ENCODE measurements at regions not wholly inside any gene's neighbourhood (a gene's known extent, or its start where the extent isn't known, plus 50 kb on each side); places are given as distances from the start of the nearest gene placed in this dataset.

DNA sequence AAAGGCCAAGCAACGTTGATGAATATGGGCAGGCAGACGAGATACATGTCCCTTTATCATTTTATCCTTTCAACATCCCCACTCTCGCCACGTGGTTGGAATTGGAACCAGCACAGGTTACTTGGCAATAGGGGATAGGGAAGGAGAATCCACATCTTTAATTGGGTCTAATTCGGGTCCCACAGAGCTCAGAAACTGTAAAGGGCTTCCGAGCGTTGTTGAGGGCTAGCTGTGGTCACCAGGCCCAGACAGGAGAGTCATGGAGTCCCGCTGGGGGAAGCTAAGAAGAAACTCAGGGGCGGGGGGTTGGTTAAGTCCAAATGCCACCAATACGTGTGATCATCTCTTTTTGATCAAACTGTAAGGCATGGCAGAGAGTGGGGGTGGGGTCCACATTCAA, 271.3 kb upstream of the ZFHX3 start:
- in situ Hi-C loops (cut with HindIII; ENCODE audit: low pct_ligation_motif_present, low sequenced_read_pairs): no loop called here
- Histone ChIP-seq H3K27me3 (replicated peaks) (no peaks in the 10 kb centered on the region), H3K27ac (no peak overlapping the region), H3K36me3 (replicated peaks) (no peaks in the 10 kb centered on the region), H3K4me3 (ENCODE audit: low read depth, low read length) (no peak overlapping the region)
- no peak for DNase-seq
- TF ChIP-seq, protein P1, sequence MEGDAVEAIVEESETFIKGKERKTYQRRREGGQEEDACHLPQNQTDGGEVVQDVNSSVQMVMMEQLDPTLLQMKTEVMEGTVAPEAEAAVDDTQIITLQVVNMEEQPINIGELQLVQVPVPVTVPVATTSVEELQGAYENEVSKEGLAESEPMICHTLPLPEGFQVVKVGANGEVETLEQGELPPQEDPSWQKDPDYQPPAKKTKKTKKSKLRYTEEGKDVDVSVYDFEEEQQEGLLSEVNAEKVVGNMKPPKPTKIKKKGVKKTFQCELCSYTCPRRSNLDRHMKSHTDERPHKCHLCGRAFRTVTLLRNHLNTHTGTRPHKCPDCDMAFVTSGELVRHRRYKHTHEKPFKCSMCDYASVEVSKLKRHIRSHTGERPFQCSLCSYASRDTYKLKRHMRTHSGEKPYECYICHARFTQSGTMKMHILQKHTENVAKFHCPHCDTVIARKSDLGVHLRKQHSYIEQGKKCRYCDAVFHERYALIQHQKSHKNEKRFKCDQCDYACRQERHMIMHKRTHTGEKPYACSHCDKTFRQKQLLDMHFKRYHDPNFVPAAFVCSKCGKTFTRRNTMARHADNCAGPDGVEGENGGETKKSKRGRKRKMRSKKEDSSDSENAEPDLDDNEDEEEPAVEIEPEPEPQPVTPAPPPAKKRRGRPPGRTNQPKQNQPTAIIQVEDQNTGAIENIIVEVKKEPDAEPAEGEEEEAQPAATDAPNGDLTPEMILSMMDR (IDR thresholded peaks at IDR 0.05; ENCODE audit: low read depth, low read length, missing control alignments): no peak

DNA sequence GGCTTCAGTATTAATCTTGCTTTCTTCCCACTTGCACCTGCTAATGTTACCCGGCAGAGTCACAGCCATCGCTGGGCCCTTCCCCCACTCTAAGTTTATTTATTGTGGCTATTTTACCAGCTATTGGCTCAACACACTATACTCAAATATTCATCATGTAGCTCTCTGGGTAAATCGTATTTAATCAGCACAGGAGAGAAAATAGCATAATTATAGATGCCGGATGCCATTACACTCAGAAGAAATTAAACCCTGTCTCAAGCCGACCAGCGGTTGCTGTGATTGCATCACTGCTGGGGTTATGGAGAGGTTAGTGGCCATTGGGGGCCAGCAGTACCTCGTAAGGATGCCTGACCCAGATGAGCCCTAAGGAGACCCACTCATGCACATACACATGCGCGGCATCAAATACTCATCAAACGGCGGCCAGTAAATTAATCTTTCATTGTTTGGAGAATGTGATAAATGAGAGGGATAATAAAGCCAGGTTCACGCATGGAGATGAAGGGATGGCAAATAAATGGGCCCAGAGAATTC, 269.5 kb upstream of the ZFHX3 start:
- in situ Hi-C loops (cut with HindIII; ENCODE audit: low pct_ligation_motif_present, low sequenced_read_pairs): no loop called here
- H3K36me3 ChIP-seq (replicated peaks): no peaks in the 10 kb centered on the region
- no peak overlapping the region for H3K4me3 ChIP-seq (ENCODE audit: low read depth, low read length)
- H3K27me3 ChIP-seq (replicated peaks): no peaks in the 10 kb centered on the region
- H3K27ac ChIP-seq: no peak overlapping the region
- TF ChIP-seq, protein P1 (IDR thresholded peaks at IDR 0.05; ENCODE audit: low read depth, low read length, missing control alignments): no peak
- no peak for DNase-seq

DNA sequence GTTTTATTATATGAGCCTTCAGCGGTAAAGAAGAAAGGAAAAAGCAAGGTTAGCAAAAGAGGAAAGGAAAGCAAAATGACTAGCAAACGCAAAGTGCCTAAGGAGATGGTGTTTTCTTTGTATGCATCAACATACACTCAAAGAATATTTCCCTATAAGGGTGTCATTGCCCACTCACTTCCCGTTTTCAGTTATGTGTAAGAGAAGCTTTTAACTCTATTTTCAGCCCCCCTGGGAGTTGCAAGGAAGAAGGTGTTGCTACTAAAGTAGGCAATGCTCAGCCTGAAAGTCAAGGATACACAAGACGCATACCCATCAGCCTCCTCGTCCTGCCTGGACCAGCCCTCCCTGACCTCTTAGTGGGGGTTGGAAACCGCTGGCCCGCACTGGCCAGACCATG, 267.7 kb upstream of the ZFHX3 start:
- no peak overlapping the region for H3K27ac ChIP-seq
- no peak for DNase-seq
- in situ Hi-C loops (cut with HindIII; ENCODE audit: low pct_ligation_motif_present, low sequenced_read_pairs): no loop called here
- H3K27me3 ChIP-seq (replicated peaks): no peaks in the 10 kb centered on the region
- H3K4me3 ChIP-seq (ENCODE audit: low read depth, low read length): no peak overlapping the region
- no peaks in the 10 kb centered on the region for H3K36me3 ChIP-seq (replicated peaks)
- TF ChIP-seq, protein P1 (IDR thresholded peaks at IDR 0.05; ENCODE audit: low read depth, low read length, missing control alignments): no peak

DNA sequence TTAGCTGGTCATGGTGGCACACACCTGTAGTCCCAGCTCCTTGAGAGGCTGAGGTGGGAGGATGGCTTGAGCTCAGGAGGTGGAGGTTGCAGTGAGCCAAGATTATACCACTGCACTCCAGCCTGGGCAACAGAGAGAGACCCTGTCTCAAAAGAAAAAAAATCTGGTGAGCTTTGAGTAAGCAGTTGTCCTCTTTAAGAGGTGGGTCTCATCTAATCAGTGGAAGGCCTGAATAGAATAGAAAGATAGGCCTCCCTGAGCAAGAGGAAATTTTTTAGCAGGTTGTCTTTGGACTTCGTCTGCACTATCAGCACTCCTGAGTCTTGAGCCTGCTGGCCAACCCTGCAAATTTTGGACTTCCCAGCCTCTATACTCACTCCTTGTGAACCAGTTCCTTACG, 266.0 kb upstream of the ZFHX3 start:
- no peaks in the 10 kb centered on the region for H3K27me3 ChIP-seq (replicated peaks)
- TF ChIP-seq, protein P1 (IDR thresholded peaks at IDR 0.05; ENCODE audit: low read depth, low read length, missing control alignments): no peak
- in situ Hi-C loops (cut with HindIII; ENCODE audit: low pct_ligation_motif_present, low sequenced_read_pairs): no loop called here
- no peak overlapping the region for H3K4me3 ChIP-seq (ENCODE audit: low read depth, low read length)
- H3K36me3 ChIP-seq (replicated peaks): no peaks in the 10 kb centered on the region
- DNase-seq: no peak
- H3K27ac ChIP-seq: no peak overlapping the region

DNA sequence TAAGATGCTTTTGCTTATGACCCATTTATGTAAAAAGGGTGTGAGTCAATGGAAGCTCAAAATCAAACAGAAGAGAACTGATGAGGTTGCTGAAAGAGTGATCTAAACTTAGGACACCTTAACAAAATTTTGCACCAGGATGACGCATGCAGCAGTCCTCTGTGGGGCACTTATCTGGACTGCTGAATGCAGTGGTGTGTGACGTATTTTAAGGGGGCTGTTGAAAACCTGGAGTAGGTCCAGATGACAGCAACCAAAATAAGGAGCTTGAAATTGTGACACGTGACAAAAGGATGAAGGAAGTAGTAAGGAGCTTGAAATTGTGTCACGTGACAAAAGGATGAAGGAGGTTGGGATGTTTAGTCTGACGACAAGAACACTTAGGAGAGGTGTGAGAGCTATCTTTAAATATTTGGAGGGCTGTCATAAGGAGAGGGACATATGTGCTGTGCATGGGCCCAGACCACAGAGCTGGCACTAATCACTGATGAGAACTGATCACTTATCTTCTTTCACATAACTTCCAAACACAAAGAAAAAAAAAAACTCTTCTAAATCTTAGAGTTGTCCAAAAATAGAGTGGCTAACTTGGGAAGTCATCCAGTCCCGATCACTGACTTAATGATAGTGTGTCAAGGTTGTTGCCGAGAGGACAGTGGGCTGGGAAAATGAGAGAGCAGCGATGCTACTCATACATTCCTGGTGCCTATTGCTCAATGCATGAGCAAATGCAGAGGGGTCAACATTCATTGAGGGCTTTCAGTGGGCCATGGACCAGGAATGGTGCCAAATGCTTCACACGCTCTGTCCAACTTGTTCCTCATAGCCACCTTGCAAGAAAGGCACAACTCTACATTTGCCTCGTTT, 264.2 kb upstream of the ZFHX3 start:
- H3K36me3 ChIP-seq (replicated peaks): no peaks in the 10 kb centered on the region
- no peak overlapping the region for H3K4me3 ChIP-seq (ENCODE audit: low read depth, low read length)
- H3K27ac ChIP-seq: no peak overlapping the region
- TF ChIP-seq, protein P1 (IDR thresholded peaks at IDR 0.05; ENCODE audit: low read depth, low read length, missing control alignments): no peak
- DNase-seq: no peak
- no peaks in the 10 kb centered on the region for H3K27me3 ChIP-seq (replicated peaks)
- in situ Hi-C loops (cut with HindIII; ENCODE audit: low pct_ligation_motif_present, low sequenced_read_pairs): no loop called here
